ENCODE measurements at regions not wholly inside any gene's neighbourhood (a gene's known extent, or its start where the extent isn't known, plus 50 kb on each side); places are given as distances from the start of the nearest gene placed in this dataset.

DNA sequence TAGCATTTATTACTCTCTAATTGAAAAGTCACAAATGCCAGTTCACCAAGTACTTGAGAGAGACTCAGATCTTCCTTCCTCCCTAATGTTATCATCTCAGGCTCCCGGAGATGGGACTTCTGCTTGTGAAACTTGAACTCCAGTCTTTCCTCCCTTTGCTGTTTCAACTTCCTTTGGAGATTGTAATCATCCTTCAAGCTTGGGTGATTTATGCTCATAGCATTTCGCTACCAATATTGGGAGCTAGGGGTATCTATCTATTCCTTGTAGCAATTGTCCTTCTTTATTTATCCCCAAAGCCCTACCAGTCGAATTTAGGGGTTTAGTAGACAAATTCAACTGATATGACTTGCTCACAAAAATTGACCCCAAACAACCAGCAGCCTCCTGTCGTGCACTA is 117.9 kb upstream of the STARD3NL start:
- TF ChIP-seq CSDC2 (CRISPR knock-in tag; IDR thresholded peaks at IDR 0.05) (no peak), TOX (CRISPR knock-in tag; IDR thresholded peaks at IDR 0.05; ENCODE audit: borderline replicate concordance) (no peak), BACH2 (CRISPR knock-in tag; IDR thresholded peaks at IDR 0.05; ENCODE audit: borderline replicate concordance) (no peak), ZNF70 (CRISPR knock-in tag; IDR thresholded peaks at IDR 0.05) (no peak), RARB (CRISPR knock-in tag; IDR thresholded peaks at IDR 0.05) (no peak), ZFP3 (CRISPR knock-in tag; IDR thresholded peaks at IDR 0.05) (no peak), TCF4 (CRISPR knock-in tag; IDR thresholded peaks at IDR 0.05; ENCODE audit: borderline replicate concordance) (no peak), ZNF565 (CRISPR knock-in tag; conservative IDR thresholded peaks at IDR 0.05; ENCODE audit: low read depth) (no peak), ESRRG (CRISPR knock-in tag; IDR thresholded peaks at IDR 0.05) (no peak), ISL1 (CRISPR knock-in tag; IDR thresholded peaks at IDR 0.05) (no peak)
- TF ChIP-seq, protein P1, sequence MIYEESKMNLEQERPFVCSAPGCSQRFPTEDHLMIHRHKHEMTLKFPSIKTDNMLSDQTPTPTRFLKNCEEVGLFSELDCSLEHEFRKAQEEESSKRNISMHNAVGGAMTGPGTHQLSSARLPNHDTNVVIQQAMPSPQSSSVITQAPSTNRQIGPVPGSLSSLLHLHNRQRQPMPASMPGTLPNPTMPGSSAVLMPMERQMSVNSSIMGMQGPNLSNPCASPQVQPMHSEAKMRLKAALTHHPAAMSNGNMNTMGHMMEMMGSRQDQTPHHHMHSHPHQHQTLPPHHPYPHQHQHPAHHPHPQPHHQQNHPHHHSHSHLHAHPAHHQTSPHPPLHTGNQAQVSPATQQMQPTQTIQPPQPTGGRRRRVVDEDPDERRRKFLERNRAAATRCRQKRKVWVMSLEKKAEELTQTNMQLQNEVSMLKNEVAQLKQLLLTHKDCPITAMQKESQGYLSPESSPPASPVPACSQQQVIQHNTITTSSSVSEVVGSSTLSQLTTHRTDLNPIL (CRISPR knock-in tag; IDR thresholded peaks at IDR 0.05; ENCODE audit: low read depth): no peak
- TF ChIP-seq, protein P2, sequence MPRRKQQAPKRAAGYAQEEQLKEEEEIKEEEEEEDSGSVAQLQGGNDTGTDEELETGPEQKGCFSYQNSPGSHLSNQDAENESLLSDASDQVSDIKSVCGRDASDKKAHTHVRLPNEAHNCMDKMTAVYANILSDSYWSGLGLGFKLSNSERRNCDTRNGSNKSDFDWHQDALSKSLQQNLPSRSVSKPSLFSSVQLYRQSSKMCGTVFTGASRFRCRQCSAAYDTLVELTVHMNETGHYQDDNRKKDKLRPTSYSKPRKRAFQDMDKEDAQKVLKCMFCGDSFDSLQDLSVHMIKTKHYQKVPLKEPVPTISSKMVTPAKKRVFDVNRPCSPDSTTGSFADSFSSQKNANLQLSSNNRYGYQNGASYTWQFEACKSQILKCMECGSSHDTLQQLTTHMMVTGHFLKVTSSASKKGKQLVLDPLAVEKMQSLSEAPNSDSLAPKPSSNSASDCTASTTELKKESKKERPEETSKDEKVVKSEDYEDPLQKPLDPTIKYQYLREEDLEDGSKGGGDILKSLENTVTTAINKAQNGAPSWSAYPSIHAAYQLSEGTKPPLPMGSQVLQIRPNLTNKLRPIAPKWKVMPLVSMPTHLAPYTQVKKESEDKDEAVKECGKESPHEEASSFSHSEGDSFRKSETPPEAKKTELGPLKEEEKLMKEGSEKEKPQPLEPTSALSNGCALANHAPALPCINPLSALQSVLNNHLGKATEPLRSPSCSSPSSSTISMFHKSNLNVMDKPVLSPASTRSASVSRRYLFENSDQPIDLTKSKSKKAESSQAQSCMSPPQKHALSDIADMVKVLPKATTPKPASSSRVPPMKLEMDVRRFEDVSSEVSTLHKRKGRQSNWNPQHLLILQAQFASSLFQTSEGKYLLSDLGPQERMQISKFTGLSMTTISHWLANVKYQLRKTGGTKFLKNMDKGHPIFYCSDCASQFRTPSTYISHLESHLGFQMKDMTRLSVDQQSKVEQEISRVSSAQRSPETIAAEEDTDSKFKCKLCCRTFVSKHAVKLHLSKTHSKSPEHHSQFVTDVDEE (CRISPR knock-in tag; IDR thresholded peaks at IDR 0.05): no peak
- no peak for ATAC-seq

DNA sequence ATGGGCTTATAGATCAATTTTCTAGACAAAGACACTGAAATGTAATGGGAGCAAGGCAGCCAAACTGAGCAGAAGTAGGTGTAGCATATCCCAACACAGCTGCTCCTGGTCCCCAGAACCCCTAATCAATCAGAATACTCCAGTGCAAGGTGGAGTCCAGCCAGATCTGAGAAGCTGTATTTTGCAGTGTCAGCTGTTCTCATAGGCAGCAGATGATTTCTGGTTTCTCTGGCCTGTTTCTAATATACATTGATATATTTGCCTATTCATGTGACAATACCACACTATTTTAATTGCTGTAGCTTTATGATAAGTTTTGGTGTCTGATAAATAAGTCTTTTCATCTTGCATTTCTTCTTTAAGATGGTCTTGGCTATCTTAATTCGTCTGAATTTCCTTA is 117.4 kb upstream of the STARD3NL start:
- TF ChIP-seq GLIS3 (CRISPR knock-in tag; IDR thresholded peaks at IDR 0.05) (no peak), SNAI2 (CRISPR knock-in tag; IDR thresholded peaks at IDR 0.05) (no peak), ESRRG (CRISPR knock-in tag; IDR thresholded peaks at IDR 0.05) (no peak), ARNTL (CRISPR knock-in tag; IDR thresholded peaks at IDR 0.05; ENCODE audit: borderline replicate concordance, low read depth) (no peak), OSR1 (CRISPR knock-in tag; IDR thresholded peaks at IDR 0.05) (no peak), ZNF8 (CRISPR knock-in tag; IDR thresholded peaks at IDR 0.05) (no peak), ZFP30 (CRISPR knock-in tag; IDR thresholded peaks at IDR 0.05) (no peak), ZNF70 (CRISPR knock-in tag; IDR thresholded peaks at IDR 0.05) (no peak), ZC3H10 (CRISPR knock-in tag; IDR thresholded peaks at IDR 0.05) (no peak), RARB (CRISPR knock-in tag; IDR thresholded peaks at IDR 0.05) (no peak), BACH2 (CRISPR knock-in tag; IDR thresholded peaks at IDR 0.05; ENCODE audit: borderline replicate concordance) (no peak), CSDC2 (CRISPR knock-in tag; IDR thresholded peaks at IDR 0.05) (no peak), PPARA (CRISPR knock-in tag; IDR thresholded peaks at IDR 0.05; ENCODE audit: borderline replicate concordance) (no peak), ZNF565 (CRISPR knock-in tag; conservative IDR thresholded peaks at IDR 0.05; ENCODE audit: low read depth) (no peak), TCF4 (CRISPR knock-in tag; IDR thresholded peaks at IDR 0.05; ENCODE audit: borderline replicate concordance) (no peak)
- TF ChIP-seq, protein P2 (CRISPR knock-in tag; IDR thresholded peaks at IDR 0.05): no peak
- TF ChIP-seq, protein P1 (CRISPR knock-in tag; IDR thresholded peaks at IDR 0.05; ENCODE audit: low read depth): no peak
- TF ChIP-seq, protein P3, sequence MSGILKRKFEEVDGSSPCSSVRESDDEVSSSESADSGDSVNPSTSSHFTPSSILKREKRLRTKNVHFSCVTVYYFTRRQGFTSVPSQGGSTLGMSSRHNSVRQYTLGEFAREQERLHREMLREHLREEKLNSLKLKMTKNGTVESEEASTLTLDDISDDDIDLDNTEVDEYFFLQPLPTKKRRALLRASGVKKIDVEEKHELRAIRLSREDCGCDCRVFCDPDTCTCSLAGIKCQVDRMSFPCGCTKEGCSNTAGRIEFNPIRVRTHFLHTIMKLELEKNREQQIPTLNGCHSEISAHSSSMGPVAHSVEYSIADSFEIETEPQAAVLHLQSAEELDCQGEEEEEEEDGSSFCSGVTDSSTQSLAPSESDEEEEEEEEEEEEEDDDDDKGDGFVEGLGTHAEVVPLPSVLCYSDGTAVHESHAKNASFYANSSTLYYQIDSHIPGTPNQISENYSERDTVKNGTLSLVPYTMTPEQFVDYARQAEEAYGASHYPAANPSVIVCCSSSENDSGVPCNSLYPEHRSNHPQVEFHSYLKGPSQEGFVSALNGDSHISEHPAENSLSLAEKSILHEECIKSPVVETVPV (CRISPR knock-in tag; IDR thresholded peaks at IDR 0.05): no peak
- no peak for ATAC-seq

DNA sequence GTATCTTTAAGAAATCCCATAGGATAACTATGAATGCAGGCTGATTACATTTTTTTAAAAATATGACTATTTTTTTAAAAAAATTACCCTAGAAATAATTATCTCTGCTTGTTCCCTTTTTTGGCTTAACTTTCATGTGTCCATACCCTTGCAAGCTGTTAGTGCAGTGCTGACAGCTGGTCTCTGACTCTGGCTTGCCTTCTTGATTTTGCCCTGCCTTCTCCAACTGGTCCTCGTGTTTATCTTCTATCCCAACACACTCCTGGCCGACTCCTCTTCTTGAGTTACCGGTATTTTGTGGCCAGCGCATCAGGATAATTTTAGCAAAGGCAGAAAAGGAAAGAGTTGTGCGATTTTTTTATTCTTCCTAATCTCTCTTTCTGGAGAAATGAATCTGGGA is 111.7 kb upstream of the STARD3NL start:
- no peak for ATAC-seq
- TF ChIP-seq ISL1 (CRISPR knock-in tag; IDR thresholded peaks at IDR 0.05): no peak
- no peak for TF ChIP-seq ZFP30 (CRISPR knock-in tag; IDR thresholded peaks at IDR 0.05)
- TF ChIP-seq ZC3H10 (CRISPR knock-in tag; IDR thresholded peaks at IDR 0.05): no peak
- TF ChIP-seq, protein P2 (CRISPR knock-in tag; IDR thresholded peaks at IDR 0.05): no peak
- TF ChIP-seq, protein P4, sequence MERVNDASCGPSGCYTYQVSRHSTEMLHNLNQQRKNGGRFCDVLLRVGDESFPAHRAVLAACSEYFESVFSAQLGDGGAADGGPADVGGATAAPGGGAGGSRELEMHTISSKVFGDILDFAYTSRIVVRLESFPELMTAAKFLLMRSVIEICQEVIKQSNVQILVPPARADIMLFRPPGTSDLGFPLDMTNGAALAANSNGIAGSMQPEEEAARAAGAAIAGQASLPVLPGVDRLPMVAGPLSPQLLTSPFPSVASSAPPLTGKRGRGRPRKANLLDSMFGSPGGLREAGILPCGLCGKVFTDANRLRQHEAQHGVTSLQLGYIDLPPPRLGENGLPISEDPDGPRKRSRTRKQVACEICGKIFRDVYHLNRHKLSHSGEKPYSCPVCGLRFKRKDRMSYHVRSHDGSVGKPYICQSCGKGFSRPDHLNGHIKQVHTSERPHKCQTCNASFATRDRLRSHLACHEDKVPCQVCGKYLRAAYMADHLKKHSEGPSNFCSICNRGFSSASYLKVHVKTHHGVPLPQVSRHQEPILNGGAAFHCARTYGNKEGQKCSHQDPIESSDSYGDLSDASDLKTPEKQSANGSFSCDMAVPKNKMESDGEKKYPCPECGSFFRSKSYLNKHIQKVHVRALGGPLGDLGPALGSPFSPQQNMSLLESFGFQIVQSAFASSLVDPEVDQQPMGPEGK (CRISPR knock-in tag; IDR thresholded peaks at IDR 0.05; ENCODE audit: borderline replicate concordance): no peak
- TF ChIP-seq ESRRG (CRISPR knock-in tag; IDR thresholded peaks at IDR 0.05): no peak

Measured in SK-N-SH treated with all-trans-retinoic acid at 6 μM for 48 hours (cell line).